ENCODE measurements at regions not wholly inside any gene's neighbourhood (a gene's known extent, or its start where the extent isn't known, plus 50 kb on each side); places are given as distances from the start of the nearest gene placed in this dataset.

DNA sequence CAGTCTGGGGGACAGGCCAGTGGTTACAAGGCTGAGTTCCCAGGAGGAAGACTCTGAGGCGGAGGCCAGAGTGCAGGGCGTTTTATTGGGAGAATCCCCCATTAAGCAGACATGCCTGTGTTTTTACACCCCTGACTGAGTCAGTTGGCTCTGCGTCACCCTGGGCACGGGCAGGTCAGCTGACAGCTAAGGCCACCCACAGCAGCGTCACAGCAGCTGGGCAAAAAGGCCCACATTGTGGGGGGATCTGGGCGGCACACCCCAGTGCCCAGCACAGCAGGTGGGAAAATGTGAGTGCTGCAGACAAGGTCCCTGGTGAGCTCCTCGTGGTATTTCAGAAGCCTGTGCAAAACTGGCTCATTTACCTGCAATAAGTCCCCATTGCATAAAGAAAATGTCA is 184.7 kb downstream of the AACS start:
- TF ChIP-seq EZH2phosphoT487 (conservative IDR thresholded peaks at IDR 0.05; ENCODE audit: low read length), result no peak
- TF ChIP-seq, protein P1, sequence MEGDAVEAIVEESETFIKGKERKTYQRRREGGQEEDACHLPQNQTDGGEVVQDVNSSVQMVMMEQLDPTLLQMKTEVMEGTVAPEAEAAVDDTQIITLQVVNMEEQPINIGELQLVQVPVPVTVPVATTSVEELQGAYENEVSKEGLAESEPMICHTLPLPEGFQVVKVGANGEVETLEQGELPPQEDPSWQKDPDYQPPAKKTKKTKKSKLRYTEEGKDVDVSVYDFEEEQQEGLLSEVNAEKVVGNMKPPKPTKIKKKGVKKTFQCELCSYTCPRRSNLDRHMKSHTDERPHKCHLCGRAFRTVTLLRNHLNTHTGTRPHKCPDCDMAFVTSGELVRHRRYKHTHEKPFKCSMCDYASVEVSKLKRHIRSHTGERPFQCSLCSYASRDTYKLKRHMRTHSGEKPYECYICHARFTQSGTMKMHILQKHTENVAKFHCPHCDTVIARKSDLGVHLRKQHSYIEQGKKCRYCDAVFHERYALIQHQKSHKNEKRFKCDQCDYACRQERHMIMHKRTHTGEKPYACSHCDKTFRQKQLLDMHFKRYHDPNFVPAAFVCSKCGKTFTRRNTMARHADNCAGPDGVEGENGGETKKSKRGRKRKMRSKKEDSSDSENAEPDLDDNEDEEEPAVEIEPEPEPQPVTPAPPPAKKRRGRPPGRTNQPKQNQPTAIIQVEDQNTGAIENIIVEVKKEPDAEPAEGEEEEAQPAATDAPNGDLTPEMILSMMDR (IDR thresholded peaks at IDR 0.05; ENCODE audit: insufficient read depth, low read length, poor library complexity, severe bottlenecking), result no peak
